ENCODE measurements at regions not wholly inside any gene's neighbourhood (a gene's known extent, or its start where the extent isn't known, plus 50 kb on each side); places are given as distances from the start of the nearest gene placed in this dataset.

DNA sequence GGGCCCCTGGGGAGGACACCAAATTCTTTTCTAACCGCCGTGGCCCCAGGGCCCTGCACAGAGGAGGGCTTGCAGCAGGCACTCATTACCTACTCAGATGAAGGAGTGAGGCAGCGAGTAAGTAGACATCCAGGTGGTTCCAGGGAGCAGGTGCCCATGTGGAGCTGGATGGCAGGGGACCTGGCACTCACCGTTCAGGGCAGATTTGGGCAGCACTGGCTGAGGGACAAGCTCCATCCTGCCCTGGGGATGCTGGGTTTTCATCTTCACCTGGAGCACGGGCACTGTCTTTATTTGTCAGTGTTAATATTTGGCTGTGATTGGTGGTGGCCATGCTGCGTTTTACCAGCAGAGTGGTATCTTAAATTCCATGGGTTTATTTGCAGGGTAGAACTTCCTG is 1182.7 kb downstream of the BRD1 start:
- Histone ChIP-seq H3K79me2 (ENCODE audit: insufficient read depth, low read length) (no peaks in the 10 kb centered on the region), H3K9ac (ENCODE audit: low read length) (no peak overlapping the region), H4K20me1 (ENCODE audit: insufficient read depth) (no peaks in the 10 kb centered on the region), H3K4me1 (ENCODE audit: control insufficient read depth in 1 of 2, insufficient read depth in 2 of 2, low read length in 2 of 2) (no peaks in the 10 kb centered on the region), H3K9me3 (ENCODE audit: control insufficient read depth in 1 of 2, insufficient read depth in 1 of 2, low read depth in 1 of 2, low read length in 2 of 2) (no peaks in the 10 kb centered on the region), H3K4me2 (ENCODE audit: low read length) (no peak overlapping the region), H3K27me3 (ENCODE audit: insufficient read depth, low read length) (no peaks in the 10 kb centered on the region), H3K27ac (ENCODE audit: low read depth, low read length) (no peak overlapping the region), H3K36me3 (ENCODE audit: control insufficient read depth in 1 of 2, insufficient read depth in 2 of 2, low read length in 2 of 2) (no peaks in the 10 kb centered on the region), H2AFZ (ENCODE audit: low read depth, low read length, poor library complexity, severe bottlenecking) (no peak overlapping the region), H3K4me3 (replicated peaks in 1 of 2; ENCODE audit: low read depth in 1 of 2, low read length in 2 of 2) (no peak overlapping the region), H3K9me2 (ENCODE audit: insufficient read depth) (no peaks in the 10 kb centered on the region)
- no peak for ATAC-seq
- intact Hi-C loops (cut with micrococcal nuclease) = no loop called here
- ChIA-PET RAD21 (ENCODE audit: low non-redundant PET in 1 of 2, low total read pairs in 2 of 2, uncharacterized antibody in 2 of 2, unreplicated experiment in 2 of 2) (no interaction called here), POLR2A (no interaction called here), CTCF (no interaction called here)
- no TSS peak for BruUV-seq (replicated peaks)
- TF ChIP-seq, protein P1, sequence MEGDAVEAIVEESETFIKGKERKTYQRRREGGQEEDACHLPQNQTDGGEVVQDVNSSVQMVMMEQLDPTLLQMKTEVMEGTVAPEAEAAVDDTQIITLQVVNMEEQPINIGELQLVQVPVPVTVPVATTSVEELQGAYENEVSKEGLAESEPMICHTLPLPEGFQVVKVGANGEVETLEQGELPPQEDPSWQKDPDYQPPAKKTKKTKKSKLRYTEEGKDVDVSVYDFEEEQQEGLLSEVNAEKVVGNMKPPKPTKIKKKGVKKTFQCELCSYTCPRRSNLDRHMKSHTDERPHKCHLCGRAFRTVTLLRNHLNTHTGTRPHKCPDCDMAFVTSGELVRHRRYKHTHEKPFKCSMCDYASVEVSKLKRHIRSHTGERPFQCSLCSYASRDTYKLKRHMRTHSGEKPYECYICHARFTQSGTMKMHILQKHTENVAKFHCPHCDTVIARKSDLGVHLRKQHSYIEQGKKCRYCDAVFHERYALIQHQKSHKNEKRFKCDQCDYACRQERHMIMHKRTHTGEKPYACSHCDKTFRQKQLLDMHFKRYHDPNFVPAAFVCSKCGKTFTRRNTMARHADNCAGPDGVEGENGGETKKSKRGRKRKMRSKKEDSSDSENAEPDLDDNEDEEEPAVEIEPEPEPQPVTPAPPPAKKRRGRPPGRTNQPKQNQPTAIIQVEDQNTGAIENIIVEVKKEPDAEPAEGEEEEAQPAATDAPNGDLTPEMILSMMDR (IDR thresholded peaks at IDR 0.05 in 2 of 3, conservative IDR thresholded peaks at IDR 0.05 in 1 of 3; ENCODE audit: borderline replicate concordance in 1 of 3, insufficient read depth in 1 of 3, low read depth in 2 of 3, low read length in 2 of 3) = no peak
- TF ChIP-seq ZFX (IDR thresholded peaks at IDR 0.05) = no peak
- no peak for TF ChIP-seq MAX (IDR thresholded peaks at IDR 0.05)
- TF ChIP-seq TCF7L2 (IDR thresholded peaks at IDR 0.05; ENCODE audit: borderline replicate concordance, extremely low read depth, insufficient read depth, insufficient read length) = no peak
- no peak for TF ChIP-seq SRF (IDR thresholded peaks at IDR 0.05; ENCODE audit: low read depth)
- no peak for TF ChIP-seq SIN3A (IDR thresholded peaks at IDR 0.05; ENCODE audit: low read depth)
- no peak for TF ChIP-seq POLR2AphosphoS5 (IDR thresholded peaks at IDR 0.05; ENCODE audit: low read depth, low read length)
- no peak for TF ChIP-seq ATF3 (IDR thresholded peaks at IDR 0.05)
- TF ChIP-seq POLR2A (IDR thresholded peaks at IDR 0.05; ENCODE audit: borderline replicate concordance, extremely low read depth, insufficient read depth, insufficient read length) = no peak
- no peak for TF ChIP-seq CEBPB (IDR thresholded peaks at IDR 0.05; ENCODE audit: low read depth)
- TF ChIP-seq, protein P2, sequence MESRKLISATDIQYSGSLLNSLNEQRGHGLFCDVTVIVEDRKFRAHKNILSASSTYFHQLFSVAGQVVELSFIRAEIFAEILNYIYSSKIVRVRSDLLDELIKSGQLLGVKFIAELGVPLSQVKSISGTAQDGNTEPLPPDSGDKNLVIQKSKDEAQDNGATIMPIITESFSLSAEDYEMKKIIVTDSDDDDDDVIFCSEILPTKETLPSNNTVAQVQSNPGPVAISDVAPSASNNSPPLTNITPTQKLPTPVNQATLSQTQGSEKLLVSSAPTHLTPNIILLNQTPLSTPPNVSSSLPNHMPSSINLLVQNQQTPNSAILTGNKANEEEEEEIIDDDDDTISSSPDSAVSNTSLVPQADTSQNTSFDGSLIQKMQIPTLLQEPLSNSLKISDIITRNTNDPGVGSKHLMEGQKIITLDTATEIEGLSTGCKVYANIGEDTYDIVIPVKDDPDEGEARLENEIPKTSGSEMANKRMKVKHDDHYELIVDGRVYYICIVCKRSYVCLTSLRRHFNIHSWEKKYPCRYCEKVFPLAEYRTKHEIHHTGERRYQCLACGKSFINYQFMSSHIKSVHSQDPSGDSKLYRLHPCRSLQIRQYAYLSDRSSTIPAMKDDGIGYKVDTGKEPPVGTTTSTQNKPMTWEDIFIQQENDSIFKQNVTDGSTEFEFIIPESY (IDR thresholded peaks at IDR 0.05; ENCODE audit: extremely low read depth, insufficient replicate concordance, low read length) = no peak
- no peak for TF ChIP-seq CBX3 (IDR thresholded peaks at IDR 0.05; ENCODE audit: low read depth)
- no peak for DNase-seq (ENCODE audit: low read depth, low spot score)
